Adrenal gland (tissue), 5 donors: ENCODE measurements at regions not wholly inside any gene's neighbourhood (a gene's known extent, or its start where the extent isn't known, plus 50 kb on each side); places are given as distances from the start of the nearest gene placed in this dataset.

Source experiments
- POLR2A ChIP-seq, 2 donors: fragments of 450-650 bp; IDR thresholded peaks; one replicate each; pipeline ENCODE4 v1.6.1; 2017; ENCODE audit warnings: antibody characterized with exemption in 2 of 2, mild to moderate bottlenecking in 2 of 2, moderate library complexity in 1 of 2
- TF ChIP-seq, protein P1 (sequence below), 6 experiments: fragments of 450-650 bp in 4 of 6; fragments of 200-600 bp in 2 of 6; sonication (generic) in 1 of 6; IDR thresholded peaks; 1 replicate in 5 of 6; 2 replicates in 1 of 6; pipeline versions ENCODE4 v1.5.1 to v1.8.0; 2016 to 2021; ENCODE audit warnings: antibody characterized with exemption in 6 of 6, mild to moderate bottlenecking in 2 of 6, moderate library complexity in 1 of 6
- donor health status: DM: no; HTN: no; CAD: no.

DNA sequence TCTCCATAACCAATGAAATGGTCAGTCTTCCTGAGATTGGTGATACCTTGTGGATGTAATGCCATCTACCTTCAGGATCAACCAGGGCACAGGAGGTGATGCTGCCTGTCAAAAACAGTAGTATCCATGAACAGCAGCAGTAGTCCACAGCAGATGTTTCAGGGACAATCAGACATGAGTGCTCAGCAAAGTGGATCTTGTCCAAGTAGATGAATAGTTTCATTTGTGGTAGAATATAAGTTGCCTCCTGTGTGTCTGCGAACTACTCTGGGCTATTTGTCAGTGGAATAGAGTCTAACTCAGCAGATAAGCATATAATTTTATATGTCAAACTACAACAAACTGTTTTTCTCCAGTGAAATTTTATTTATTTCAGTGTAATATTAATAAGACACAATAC, 1860.1 kb upstream of the ACO1 start:
- TF ChIP-seq, protein P1, sequence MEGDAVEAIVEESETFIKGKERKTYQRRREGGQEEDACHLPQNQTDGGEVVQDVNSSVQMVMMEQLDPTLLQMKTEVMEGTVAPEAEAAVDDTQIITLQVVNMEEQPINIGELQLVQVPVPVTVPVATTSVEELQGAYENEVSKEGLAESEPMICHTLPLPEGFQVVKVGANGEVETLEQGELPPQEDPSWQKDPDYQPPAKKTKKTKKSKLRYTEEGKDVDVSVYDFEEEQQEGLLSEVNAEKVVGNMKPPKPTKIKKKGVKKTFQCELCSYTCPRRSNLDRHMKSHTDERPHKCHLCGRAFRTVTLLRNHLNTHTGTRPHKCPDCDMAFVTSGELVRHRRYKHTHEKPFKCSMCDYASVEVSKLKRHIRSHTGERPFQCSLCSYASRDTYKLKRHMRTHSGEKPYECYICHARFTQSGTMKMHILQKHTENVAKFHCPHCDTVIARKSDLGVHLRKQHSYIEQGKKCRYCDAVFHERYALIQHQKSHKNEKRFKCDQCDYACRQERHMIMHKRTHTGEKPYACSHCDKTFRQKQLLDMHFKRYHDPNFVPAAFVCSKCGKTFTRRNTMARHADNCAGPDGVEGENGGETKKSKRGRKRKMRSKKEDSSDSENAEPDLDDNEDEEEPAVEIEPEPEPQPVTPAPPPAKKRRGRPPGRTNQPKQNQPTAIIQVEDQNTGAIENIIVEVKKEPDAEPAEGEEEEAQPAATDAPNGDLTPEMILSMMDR (IDR thresholded peaks at IDR 0.05), result no peak
- no peak for TF ChIP-seq POLR2A (IDR thresholded peaks at IDR 0.05)
